ENCODE measurements at regions not wholly inside any gene's neighbourhood (a gene's known extent, or its start where the extent isn't known, plus 50 kb on each side); places are given as distances from the start of the nearest gene placed in this dataset.
"Not testable (repeated sequence)": the region's sequence is repeated elsewhere in the genome, so short reads cannot be mapped to it uniquely, and the experiment has no call there.

DNA sequence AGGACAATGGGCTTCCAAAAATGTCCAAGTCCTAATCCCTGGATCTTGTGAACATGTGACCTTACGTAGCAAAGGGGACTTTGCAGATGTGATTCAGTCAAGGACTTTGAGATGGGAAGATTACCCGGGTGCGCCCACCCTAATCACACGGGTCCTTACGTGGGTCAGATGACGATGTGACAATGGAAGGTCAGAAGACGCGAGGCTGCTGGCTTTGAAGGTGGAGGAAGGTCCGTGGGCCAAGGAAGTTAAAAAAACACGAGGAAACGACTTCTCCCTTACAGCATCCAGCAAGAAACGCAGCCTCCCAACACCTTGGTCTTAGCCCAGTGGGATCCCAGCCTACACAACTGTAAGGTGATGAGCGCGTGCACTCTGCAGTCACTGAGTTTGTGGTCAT lies 860.1 kb downstream of the TBC1D22A start:
- no peak for DNase-seq (ENCODE audit: low spot score)

DNA sequence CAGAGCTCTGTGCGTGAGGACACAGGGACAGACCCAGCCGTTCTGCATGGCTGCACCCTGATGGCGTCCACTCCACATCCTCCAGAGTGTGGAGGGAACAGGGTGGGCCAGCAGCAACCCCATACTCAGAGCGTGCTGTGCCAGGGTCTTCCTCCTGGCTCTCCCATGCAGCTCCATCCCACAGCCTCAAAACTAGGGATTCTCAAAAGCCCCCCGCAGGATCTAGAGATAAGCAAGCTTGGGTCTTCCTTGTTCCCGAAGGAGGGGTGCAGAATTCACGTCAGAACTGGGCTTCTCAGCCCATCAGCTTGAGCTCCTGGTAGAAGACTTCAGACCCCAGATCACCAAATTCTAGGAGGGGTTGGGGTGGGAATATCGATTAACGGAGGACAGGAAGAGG lies 858.8 kb downstream of the TBC1D22A start:
- no peak for DNase-seq (ENCODE audit: low spot score)

DNA sequence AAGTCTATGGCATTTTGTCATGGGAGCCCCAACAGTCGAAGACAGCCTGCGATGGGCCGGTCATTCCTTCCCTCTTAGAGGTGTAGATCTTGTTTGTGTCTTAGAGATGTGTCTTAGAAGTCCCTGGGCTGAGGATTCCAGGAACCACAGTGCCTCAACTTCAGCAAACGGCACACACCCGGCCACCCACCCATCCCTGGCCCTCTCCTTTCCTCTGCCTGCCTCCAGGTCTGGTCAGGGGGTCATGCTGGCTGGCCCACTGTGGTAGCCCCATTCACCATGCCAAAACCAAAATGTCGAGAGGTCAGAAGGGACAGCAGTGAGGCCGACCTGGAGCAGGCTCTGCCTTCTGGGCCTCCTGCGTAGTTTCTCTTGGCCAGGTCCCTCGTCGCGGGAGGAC lies 857.9 kb downstream of the TBC1D22A start:
- no peak for DNase-seq (ENCODE audit: low spot score)

DNA sequence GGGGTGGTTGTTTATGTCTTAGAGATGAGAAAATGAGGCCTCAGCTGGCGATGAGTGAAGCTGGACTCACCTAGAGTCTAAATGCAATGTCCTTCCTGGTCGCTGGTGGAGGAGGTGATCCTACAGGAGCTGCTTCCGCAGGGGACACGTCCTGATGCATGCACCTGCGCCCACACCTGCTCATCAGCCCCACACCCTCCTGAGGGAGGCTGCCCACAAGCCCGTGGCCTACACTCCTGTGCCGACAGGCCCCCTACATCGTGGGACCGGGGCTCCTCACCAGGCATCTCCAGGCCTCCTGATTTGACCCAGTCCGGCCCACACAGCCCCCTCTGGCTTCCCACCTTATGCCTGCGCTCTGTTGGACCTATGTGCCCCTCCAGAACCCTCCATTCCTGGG lies 857.2 kb downstream of the TBC1D22A start:
- no peak for DNase-seq (ENCODE audit: low spot score)

DNA sequence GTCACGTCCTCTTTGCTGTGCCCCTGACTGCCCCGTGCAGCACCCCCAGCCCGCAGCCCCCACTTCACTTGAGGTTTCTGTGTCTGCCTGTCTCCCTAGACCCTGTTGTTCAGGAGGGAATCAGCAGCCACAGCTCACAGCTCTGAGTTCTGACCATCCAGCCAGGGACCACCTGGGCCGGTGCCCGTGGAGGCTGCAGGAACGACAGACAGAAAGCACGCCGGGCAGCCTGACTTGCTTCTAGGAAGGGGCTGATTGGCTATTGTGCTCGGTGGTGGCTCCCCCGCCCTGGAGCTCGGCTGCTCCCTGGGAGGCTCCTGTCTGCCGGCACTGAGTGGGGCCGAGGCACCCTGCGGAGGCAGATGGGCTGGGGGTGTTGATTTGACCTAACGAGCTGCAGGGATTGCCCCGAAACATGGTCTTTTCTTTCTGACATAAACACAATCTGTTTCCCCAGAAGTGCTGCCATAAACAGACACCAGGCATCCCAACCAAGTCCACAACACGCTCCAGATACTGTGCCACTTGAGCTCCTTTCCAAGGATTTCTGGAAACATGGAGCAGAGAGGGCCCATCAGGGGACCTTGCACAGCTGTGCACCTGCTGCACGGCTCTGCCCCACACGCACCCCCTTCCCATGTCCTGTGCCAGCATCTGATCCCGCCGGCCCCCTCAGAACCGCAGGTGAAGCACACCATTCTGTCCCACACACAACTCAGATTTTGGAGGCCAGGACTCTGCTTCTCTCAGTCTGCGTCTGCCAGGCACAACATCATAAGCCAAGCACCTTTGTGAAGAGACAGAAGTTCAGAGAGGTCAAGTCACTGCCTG lies 855.9 kb downstream of the TBC1D22A start:
- no peak for DNase-seq (ENCODE audit: low spot score)

DNA sequence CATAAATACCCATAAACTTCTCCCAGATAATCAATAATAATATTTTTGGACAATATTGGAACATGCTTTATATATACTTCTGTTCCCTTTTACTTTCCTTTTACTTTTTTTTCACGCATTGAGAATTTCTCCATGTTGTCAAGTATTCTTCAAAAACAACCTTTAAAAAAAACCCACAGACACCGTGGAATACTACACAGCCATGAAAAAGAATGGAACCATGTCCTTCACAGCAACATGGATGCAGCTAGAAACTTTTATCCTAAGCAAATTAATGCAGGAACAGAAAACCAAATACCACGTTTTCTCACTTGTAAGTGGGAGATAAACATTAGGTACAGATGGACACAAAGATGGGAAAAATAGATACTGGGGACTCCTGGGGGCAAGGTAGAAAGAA lies 854.7 kb downstream of the TBC1D22A start:
- no peak for DNase-seq (ENCODE audit: low spot score)

DNA sequence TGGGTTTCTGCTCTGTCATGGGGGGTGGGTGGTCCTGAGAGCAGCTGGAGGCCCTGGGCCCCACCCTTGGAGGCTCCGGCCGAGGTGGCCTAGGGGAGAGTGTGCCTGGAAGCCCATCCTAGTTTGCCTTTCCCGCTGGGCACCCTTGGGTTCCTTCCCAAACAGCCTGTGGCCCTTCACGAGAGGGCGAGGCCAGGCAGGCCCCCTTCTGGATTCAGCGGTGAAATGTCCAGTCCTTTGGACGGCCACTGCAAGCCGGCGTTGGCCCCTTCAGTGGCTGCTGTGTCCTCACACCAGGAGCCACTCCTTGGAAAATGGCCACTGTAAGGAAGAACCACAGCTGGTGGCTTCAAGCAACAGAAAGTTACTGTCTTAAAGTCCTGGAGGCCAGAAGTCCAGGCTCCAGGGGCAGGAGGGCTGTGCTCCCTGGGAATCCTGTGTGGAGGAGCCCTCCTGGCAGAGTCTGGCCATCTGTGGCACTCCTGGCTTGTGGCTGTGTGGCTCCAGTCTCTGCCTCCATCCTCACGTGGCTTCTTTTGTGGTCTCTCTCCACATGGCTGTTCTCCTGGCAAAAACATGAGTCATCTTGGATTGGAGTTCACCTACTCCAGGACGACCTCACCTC lies 854.1 kb downstream of the TBC1D22A start:
- DNase-seq (ENCODE audit: low spot score): no peak

DNA sequence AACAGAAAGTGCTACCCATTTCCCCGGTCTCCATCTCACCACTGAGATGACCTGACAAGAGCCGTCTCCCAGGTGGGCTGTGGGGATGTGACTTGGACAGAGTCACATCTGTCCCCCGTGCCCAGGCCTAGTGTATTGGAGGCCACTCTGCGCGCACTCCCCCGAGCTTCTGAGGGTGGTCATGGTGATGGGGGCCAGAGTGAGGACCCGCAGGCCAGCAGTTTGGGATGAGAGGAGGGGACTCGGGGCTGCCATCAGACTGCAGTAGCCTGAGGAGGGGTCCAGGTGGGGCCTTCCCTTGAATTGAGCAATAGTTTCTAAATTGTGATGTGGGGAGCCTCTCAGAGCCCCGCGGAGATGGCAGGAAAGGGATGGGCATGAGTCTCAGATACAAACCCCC lies 852.6 kb downstream of the TBC1D22A start:
- DNase-seq (ENCODE audit: low spot score): no peak

DNA sequence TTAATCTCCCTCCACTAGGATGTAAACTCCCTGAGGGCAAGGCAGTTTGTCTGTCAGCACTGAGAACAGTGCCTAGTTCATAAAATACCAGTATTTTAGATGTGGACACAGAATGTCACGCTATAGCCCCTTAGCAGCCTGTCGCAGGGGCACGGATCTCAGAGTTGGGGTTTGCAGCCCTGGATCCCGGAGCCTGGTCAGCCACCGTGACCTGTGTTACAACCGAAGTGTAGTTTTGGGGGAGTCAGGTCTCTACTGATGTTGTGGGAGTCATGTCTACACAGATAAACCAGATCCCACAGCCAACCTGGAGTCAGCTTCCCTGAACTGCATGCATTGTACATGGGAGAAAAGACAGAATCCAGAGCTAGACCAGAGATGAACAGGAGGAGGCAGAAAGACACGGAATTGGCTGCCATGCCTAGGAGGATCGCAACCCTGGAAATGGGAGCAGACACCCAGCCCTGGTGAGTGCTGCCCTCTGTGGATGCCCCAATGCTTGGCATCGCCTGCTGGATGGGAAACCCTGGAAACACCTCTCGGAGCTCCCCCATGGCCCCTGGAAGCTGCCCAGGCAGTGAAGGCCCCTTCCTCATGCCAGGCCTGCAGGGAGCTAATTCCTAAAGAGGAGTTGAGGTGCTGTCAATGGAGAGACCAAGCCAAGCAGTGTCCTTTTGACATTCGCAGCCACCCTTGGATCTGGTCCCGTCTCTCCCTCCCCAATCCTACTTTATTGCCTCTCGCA lies 851.3 kb downstream of the TBC1D22A start:
- no peak for DNase-seq (ENCODE audit: low spot score)

DNA sequence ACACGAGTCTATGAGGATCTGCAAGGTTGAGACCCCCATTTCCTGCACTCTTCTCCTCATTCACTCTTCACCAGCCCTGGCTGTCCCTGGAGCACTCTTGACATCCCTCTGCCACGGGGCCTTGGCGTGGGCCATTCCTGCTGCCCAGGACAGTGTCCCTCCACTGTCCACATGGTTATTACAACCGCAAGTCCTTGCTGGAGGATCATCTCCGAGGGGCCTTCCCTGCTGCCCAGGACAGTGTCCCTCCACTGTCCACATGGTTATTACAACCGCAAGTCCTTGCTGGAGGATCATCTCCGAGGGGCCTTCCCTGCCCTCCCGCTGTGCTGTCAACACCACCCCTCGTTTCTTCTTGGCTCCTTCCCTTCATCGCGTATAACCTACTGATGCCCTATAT lies 850.7 kb downstream of the TBC1D22A start:
- not testable (repeated sequence) for DNase-seq (ENCODE audit: low spot score)

DNA sequence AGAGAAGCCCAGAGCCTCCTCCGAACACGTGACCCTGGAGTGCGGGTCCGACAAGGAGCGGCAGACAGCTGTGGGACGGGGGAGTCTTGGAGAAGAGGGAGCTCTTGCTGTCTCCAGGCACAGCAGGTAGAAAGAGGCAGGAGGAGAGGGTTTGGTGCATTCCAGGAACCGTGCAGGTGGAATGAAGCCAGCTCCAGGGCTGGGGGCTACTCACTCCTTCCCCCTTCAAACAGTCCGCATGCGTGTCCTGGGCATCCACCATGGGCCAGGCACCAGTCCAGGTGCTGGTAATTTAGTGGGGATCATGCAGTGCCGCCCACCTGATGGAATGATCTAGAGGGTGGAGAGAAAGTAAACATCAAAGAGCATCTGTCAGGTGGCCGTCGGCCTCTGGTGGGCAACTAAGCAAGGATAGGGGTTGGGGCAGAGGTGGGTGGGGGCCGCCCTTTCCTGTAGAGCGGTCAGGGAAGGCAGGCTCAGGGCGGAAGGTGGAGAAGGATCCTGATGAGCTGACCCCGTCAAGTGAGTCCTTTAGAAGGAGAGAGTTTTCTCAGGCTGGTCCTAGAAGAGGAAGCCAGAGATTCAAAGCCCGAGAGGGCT lies 850.0 kb downstream of the TBC1D22A start:
- DNase-seq (ENCODE audit: low spot score): no peak

DNA sequence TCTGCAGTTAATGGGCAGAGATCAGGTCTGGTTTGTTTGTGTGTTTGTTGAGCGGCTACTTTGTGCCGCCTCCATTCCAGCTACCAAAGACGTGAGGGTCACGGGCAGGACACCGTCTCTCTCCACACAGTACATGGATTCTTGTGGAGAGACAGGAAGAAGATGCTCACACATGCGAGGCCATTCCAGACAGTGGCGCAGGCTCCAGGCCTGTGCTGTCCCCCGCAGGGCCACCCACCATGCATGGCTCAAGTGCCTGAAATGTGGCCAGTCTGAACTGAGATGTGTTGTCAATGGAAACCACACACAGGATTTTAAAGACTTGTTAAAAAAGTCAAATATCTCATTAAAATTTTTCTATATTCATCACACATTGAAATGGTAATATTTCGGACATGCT lies 848.3 kb downstream of the TBC1D22A start:
- no peak for DNase-seq (ENCODE audit: low spot score)

DNA sequence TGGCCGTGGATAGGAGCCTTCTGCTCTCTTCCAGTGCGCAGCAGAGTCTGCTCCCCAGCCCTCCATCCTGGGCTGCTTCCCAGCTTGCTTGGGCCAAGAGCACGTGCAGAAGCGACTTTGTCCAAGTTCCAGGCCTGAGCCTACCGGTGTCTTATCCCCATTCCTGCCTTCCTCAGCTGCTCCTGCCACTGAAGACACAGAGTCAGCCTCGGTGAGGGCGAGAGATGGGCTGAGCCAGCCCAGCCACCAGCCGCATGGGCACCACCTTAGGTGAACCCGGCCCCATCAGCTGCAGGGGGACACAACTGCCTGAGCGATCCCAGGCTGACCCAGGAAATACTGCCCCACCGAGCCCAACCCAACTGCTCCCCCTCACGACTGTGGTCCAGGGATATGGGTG lies 847.8 kb downstream of the TBC1D22A start:
- no peak for DNase-seq (ENCODE audit: low spot score)

DNA sequence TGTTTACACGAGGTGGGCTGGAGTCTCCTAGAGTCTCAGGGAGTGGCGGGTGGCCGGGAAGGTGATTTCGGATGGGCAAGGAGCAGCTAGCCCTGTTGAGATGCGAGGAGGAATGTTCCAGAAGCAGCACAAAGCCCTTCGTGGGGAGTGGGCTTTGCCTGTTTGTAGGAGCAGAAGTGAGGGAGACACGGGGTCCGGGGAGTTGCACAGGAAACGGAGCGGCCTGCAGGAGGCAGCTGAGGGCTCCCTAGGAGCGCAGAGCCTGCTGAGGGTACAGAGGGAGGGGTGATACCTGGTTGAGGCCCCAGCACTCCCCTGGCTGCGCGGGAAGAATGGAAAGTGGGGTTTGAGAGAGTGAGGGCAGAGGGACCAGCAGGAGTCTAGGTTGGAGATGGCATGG lies 847.2 kb downstream of the TBC1D22A start:
- no peak for DNase-seq (ENCODE audit: low spot score)

DNA sequence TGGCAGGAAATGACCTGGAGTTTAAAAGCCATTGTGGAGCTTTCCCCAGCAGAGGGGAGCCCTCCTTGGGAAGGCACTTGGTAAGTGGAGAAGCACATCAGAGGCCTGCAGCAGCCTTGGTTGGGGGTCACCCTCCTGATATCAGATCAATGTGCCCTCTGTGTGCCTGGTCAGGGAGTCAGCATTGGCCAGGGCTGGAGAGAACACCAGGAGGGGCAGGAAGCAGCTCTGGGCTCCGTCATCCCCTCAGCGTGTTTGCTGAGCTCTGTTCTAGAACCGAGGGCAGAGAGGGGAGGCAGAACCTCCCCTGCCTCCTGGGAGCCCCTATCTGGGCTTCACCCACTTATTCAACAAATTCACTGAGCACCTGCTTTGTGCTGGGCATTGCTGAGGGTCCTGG lies 846.0 kb downstream of the TBC1D22A start:
- no peak for DNase-seq (ENCODE audit: low spot score)

DNA sequence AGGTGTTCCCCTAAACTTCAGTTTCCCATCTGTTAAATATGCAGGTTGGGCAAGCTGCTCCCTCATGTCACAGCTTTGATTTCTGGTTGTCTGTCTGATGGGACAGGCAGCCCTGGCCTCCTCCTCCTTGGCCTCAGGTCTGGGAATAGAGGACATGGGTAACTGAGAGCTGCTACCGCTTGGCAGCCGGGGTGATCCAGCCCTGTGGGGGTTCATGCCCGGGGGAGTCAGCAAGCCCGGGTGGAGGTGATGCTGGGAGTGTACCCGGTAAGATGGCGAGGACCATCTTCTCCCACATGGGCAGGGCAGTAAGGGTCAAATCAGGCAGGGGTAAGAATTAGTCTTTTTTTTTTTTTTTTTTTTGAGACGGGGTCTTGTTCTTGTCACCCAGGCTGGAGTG lies 845.0 kb downstream of the TBC1D22A start:
- no peak for DNase-seq (ENCODE audit: low spot score)

DNA sequence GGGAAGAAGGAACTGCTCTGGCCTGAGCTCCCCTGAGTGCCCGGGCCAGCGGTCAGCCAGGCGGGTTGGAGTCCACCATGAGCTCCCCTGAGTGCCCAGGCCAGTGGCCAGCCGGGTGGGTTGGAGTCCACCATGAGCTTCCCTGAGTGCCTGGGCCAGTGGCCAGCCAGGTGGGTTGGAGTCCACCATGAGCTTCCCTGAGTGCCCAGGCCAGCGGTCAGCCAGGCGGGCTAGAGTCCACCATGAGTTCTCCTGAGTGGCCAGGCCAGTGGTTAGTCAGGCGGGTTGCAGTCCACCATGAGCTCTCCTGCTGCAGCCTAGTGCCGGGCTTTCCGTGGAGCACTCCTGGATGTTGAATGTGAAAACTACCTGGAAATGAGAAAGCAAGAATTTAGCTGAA lies 844.0 kb downstream of the TBC1D22A start:
- no peak for DNase-seq (ENCODE audit: low spot score)

DNA sequence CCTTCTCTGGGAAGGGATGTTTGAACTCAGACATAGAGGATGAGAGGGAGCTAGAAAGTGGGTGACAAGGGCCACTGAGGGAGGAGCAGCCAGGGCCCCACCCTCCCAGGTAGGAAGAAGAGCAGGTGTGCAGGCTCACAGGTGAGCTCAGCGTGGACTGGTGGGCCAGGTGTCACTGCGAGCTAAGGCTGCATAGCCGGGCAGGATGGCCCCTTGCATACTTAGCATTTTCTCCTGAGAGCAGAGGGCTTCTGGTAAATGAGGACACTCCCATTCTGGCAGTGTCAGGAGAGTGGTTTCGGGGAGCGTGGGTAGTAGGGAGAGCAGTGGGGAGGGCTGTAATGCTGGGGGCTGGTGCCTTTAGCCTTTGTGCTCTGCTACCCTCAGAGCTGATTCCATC lies 843.4 kb downstream of the TBC1D22A start:
- no peak for DNase-seq (ENCODE audit: low spot score)

DNA sequence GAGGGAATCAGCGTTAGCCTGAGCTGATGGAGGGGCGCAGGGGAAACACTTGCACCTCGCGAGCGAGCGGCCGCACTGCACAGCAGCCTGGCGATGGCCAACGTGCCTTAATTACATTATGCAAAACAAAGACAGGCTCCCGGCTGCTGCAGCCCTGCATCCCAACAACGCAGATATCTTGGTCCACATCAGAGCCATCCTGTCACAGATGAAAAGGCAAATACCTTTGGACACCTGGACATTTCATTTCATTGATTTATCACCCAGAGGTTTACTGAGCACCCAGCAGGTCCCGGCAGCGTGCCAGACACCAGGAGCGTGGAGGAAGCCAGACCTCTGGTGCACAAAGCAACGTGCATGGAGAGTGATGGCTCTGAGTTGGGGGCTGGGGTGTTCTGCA lies 843.0 kb downstream of the TBC1D22A start:
- no peak for DNase-seq (ENCODE audit: low spot score)

DNA sequence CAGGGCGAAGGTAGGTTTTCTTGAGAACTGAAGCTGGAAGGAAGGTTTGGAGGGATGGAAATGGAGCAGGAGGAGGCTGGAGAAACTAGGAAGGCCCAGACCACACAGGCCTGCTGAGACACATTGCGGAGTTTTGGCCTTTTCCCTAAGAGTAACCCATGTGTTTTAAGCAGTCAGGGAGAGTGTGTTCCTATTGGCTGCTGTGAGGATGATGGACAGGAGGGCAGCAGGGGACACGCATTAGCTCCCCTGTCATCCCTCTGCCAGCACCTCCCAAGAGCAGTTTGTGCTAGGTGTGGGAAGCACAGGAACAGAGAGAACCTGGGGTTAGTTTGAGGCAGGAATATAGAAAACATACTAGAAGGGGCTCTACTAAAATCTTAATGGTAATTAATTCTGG lies 842.1 kb downstream of the TBC1D22A start:
- no peak for DNase-seq (ENCODE audit: low spot score)

DNA sequence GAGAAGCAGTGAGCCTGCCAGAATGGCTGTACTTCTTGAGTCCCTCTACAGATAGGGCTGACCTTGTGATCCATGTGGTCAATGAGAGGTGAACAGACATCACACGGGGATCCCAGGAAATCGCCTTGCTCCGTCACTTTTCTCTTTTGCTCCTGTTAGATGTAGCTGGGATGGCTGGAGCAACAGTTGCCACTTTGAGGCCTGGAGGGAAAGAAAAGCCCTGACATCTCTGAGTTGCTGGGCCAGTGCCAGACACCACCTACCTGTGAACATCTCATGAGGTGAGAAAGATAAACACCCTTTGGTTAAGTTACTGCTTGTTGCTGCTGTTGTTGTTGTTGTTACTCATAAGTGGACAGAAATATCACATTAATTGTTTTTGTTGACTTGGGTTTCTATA lies 840.3 kb downstream of the TBC1D22A start:
- no peak for DNase-seq (ENCODE audit: low spot score)

DNA sequence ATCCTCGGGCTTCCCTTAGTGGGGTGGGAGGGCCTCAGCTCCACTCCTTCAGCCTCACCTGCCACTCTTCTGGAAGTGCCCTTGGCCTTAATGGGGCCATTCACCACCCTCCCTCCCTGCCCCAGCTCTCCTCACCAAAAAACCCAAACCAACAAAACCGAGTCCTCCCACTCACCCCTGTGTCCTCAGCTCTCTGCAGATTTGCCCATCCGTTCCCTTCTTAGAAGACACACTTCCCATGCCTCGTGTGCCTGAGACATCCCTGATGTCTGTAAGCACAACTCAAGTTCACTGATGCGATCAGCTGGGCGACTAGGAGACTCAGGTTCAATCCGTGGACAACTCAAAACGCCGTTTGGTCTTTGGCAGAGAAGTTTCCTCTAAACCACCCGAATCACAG lies 839.2 kb downstream of the TBC1D22A start:
- no peak for DNase-seq (ENCODE audit: low spot score)

Data from umbilical cord (tissue), 1 donor.